Uterus (tissue), 1 donor: ENCODE measurements at regions not wholly inside any gene's neighbourhood (a gene's known extent, or its start where the extent isn't known, plus 50 kb on each side); places are given as distances from the start of the nearest gene placed in this dataset. TPM values are rescaled to one million over a fixed set of nuclear protein-coding genes. Genes with fewer than 3 reads are reported as not detected.

ENCODE experiments used
- small RNA-seq: library from RNA; depleted of rRNA; stranded (forward); fragments of <200 nt; gene quantifications from one replicate; pipeline ENCODE3, GENCODE V24; 2016

Small RNA genes lying in the stretch of these regions (small RNA-seq; reads per million reads assigned to genes)
- gene RNA5SP54 = not detected
